Liver (tissue), 8 donors: ENCODE measurements at regions not wholly inside any gene's neighbourhood (a gene's known extent, or its start where the extent isn't known, plus 50 kb on each side); places are given as distances from the start of the nearest gene placed in this dataset.

Experiments used
- DNase-seq: peaks from one replicate; pipeline ENCODE4 v3.0.0-alpha.2; 2017; ENCODE audit warnings: low spot score
- H3K27ac ChIP-seq, 2 donors: one replicate each; pipeline ENCODE4 v1.7.0; 2013; ENCODE audit warnings: inconsistent platforms in 2 of 2, low read length in 2 of 2, control low read depth in 1 of 2, low read depth in 1 of 2, mild to moderate bottlenecking in 1 of 2
- H3K27me3 ChIP-seq, 4 donors: one replicate each; pipeline versions ENCODE4 v1.6.1 to v1.7.0; 2013; ENCODE audit warnings: low read length in 3 of 4, inconsistent platforms in 1 of 4, mild to moderate bottlenecking in 1 of 4, moderate library complexity in 1 of 4; ENCODE audit not compliant: control insufficient read depth in 4 of 4, insufficient read depth in 4 of 4
- H3K36me3 ChIP-seq, 4 donors: one replicate each; pipeline versions ENCODE4 v1.6.1 to v1.7.0; 2013; ENCODE audit warnings: low read length in 3 of 4, mild to moderate bottlenecking in 3 of 4, low read depth in 1 of 4, moderate library complexity in 1 of 4; ENCODE audit not compliant: control insufficient read depth in 4 of 4, insufficient read depth in 3 of 4
- H3K4me1 ChIP-seq, 4 donors: one replicate each; pipeline versions ENCODE4 v1.6.1 to v1.7.0; 2013; ENCODE audit warnings: low read length in 3 of 4, mild to moderate bottlenecking in 3 of 4, moderate library complexity in 1 of 4; ENCODE audit not compliant: control insufficient read depth in 4 of 4, insufficient read depth in 4 of 4
- H3K4me3 ChIP-seq, 3 donors: one replicate each; pipeline versions ENCODE4 v1.6.1 to v1.7.0; 2013; ENCODE audit warnings: low read length in 3 of 3, control low read depth in 1 of 3, low read depth in 1 of 3, mild to moderate bottlenecking in 1 of 3
- H3K9ac ChIP-seq, 2 donors: one replicate each; pipeline ENCODE4 v1.7.0; 2013; ENCODE audit warnings: low read length in 2 of 2, mild to moderate bottlenecking in 2 of 2, moderate library complexity in 2 of 2, control low read depth in 1 of 2, low read depth in 1 of 2
- H3K9me3 ChIP-seq, 4 donors: one replicate each; pipeline versions ENCODE4 v1.6.1 to v1.7.0; 2013; ENCODE audit warnings: low read length in 3 of 4; ENCODE audit not compliant: control insufficient read depth in 4 of 4
- EGR1 ChIP-seq, 2 donors: IDR thresholded peaks; 2 replicates each; pipeline ENCODE4 v1.6.1; 2016 to 2018; ENCODE audit warnings: antibody characterized with exemption in 2 of 2, low read depth in 2 of 2
- FOXA1 ChIP-seq: IDR thresholded peaks from 2 replicates; pipeline ENCODE4 v1.6.1; 2016; ENCODE audit warnings: antibody characterized with exemption
- GABPA ChIP-seq, 2 donors: IDR thresholded peaks in 1 of 2; conservative IDR thresholded peaks in 1 of 2; 2 replicates each; pipeline ENCODE4 v1.6.1; 2016; ENCODE audit warnings: antibody characterized with exemption in 2 of 2, mild to moderate bottlenecking in 1 of 2, moderate library complexity in 1 of 2
- HNF4A ChIP-seq, 2 donors: conservative IDR thresholded peaks; 2 replicates each; pipeline ENCODE4 v1.6.1; 2016; ENCODE audit warnings: antibody characterized with exemption in 2 of 2, mild to moderate bottlenecking in 2 of 2
- HNF4G ChIP-seq: IDR thresholded peaks from 2 replicates; pipeline ENCODE4 v1.6.1; 2016; ENCODE audit warnings: antibody characterized with exemption
- JUND ChIP-seq, 2 donors: IDR thresholded peaks; 2 replicates each; pipeline ENCODE4 v1.6.1; 2016; ENCODE audit warnings: antibody characterized with exemption in 2 of 2
- NR2F2 ChIP-seq: IDR thresholded peaks from 2 replicates; pipeline ENCODE4 v1.6.1; 2016; ENCODE audit warnings: antibody characterized with exemption
- RXRA ChIP-seq, 2 donors: IDR thresholded peaks; 2 replicates each; pipeline ENCODE4 v1.6.1; 2017 to 2018; ENCODE audit warnings: antibody characterized with exemption in 2 of 2, mild to moderate bottlenecking in 1 of 2
- SP1 ChIP-seq: IDR thresholded peaks from 2 replicates; pipeline ENCODE4 v1.6.1; 2018; ENCODE audit warnings: antibody characterized with exemption, mild to moderate bottlenecking
- YY1 ChIP-seq: IDR thresholded peaks from 2 replicates; pipeline ENCODE4 v1.6.1; 2016; ENCODE audit warnings: antibody characterized with exemption, mild to moderate bottlenecking
- WGBS: extraction: QIAGEN DNeasy Blood & Tissue Kit; methylation state at CpG from one replicate; pipeline ENCODE4 v1.1.7; 2013; 5-methylcytosine and 5-hydroxymethylcytosine counted together
- TF ChIP-seq, protein P1 (sequence below): fragments of 150-350 bp; IDR thresholded peaks from 2 replicates; pipeline ENCODE4 v1.5.1; 2017; ENCODE audit warnings: improper control_type of control experiment, low read depth, low read length; ENCODE audit not compliant: missing input control
- TF ChIP-seq, protein P2 (sequence below): IDR thresholded peaks from 2 replicates; pipeline ENCODE4 v1.6.1; 2016; ENCODE audit warnings: antibody characterized with exemption
- TF ChIP-seq, protein P3 (sequence below): IDR thresholded peaks from 2 replicates; pipeline ENCODE4 v1.6.1; 2016; ENCODE audit warnings: antibody characterized with exemption
- TF ChIP-seq, protein P4 (sequence below): IDR thresholded peaks from 2 replicates; pipeline ENCODE4 v1.6.1; 2016; ENCODE audit warnings: antibody characterized with exemption
- TF ChIP-seq, protein P5 (sequence below): IDR thresholded peaks from 2 replicates; pipeline ENCODE4 v1.6.1; 2016; ENCODE audit warnings: antibody characterized with exemption, mild to moderate bottlenecking
- donor health status: healthy.
- donor health status: healthy.
- donor health status: healthy.
- donor health status: healthy.
- donor health status: healthy.

DNA sequence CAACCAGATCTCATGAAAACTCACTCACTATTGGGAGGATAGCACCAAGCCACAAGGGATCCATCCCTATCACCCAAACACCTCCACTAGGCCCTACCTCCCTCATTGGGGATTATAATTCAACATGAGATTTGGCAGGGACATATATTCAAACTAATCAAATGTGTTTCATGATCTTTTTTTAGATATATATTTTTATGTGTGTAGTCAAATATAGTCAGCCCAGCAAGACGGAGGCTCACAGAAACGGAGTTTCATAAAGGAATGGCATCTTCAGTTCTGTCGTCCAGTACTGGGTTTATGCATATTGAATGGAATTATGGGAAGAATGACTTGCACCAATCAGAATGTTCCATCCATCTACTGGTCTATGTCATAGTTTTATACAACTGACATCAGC is 343.3 kb upstream of the KAZN start:
- Histone ChIP-seq H3K27me3 (peaks cover 0 to 3% (median 0%) of the 10 kb centered on the region in 4 donors), H3K9me3 (peaks cover 0 to 2% (median 0%) of the 10 kb centered on the region in 4 donors), H3K36me3 (no peaks in the 10 kb centered on the region), H3K9ac (no peak overlapping the region), H3K27ac (no peak overlapping the region), H3K4me3 (no peak overlapping the region), H3K4me1 (no peaks in the 10 kb centered on the region)
- DNase-seq, result no peak
- TF ChIP-seq JUND (IDR thresholded peaks at IDR 0.05), result no peak
- TF ChIP-seq, protein P1, sequence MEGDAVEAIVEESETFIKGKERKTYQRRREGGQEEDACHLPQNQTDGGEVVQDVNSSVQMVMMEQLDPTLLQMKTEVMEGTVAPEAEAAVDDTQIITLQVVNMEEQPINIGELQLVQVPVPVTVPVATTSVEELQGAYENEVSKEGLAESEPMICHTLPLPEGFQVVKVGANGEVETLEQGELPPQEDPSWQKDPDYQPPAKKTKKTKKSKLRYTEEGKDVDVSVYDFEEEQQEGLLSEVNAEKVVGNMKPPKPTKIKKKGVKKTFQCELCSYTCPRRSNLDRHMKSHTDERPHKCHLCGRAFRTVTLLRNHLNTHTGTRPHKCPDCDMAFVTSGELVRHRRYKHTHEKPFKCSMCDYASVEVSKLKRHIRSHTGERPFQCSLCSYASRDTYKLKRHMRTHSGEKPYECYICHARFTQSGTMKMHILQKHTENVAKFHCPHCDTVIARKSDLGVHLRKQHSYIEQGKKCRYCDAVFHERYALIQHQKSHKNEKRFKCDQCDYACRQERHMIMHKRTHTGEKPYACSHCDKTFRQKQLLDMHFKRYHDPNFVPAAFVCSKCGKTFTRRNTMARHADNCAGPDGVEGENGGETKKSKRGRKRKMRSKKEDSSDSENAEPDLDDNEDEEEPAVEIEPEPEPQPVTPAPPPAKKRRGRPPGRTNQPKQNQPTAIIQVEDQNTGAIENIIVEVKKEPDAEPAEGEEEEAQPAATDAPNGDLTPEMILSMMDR, result no peak
- no peak for TF ChIP-seq YY1
- TF ChIP-seq, protein P2, sequence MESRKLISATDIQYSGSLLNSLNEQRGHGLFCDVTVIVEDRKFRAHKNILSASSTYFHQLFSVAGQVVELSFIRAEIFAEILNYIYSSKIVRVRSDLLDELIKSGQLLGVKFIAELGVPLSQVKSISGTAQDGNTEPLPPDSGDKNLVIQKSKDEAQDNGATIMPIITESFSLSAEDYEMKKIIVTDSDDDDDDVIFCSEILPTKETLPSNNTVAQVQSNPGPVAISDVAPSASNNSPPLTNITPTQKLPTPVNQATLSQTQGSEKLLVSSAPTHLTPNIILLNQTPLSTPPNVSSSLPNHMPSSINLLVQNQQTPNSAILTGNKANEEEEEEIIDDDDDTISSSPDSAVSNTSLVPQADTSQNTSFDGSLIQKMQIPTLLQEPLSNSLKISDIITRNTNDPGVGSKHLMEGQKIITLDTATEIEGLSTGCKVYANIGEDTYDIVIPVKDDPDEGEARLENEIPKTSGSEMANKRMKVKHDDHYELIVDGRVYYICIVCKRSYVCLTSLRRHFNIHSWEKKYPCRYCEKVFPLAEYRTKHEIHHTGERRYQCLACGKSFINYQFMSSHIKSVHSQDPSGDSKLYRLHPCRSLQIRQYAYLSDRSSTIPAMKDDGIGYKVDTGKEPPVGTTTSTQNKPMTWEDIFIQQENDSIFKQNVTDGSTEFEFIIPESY, result no peak
- TF ChIP-seq HNF4G, result no peak
- TF ChIP-seq GABPA (IDR thresholded peaks at IDR 0.05 in 1 of 2, conservative IDR thresholded peaks at IDR 0.05 in 1 of 2), result no peak
- TF ChIP-seq EGR1 (IDR thresholded peaks at IDR 0.05; ENCODE audit: low read depth in 2 of 2), result no peak
- TF ChIP-seq, protein P3, sequence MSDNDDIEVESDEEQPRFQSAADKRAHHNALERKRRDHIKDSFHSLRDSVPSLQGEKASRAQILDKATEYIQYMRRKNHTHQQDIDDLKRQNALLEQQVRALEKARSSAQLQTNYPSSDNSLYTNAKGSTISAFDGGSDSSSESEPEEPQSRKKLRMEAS, result no peak
- TF ChIP-seq RXRA (IDR thresholded peaks at IDR 0.05), result no peak
- TF ChIP-seq FOXA1, result no peak
- TF ChIP-seq SP1, result no peak
- 81% methylated on average over 3 of the region's 3 CpGs for WGBS

DNA sequence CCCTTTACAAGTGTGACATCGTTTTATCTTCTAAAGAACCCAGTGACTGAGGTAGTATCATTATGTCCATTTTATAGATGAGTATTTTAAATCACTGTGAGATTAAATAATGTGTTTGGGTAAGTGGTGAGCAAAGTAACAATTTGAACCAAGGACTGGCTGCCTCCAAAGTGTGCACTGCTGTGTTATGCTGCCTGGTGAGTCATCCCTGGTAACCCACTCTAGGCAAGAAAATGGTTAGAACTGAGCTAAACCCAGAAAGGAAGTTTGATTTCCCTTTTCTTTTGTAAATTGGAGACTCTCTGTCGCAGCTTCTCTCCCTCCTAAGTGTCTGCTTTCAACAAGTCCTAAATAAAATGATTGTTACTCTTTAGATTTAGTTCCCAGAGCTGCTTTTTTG is 342.8 kb upstream of the KAZN start:
- Histone ChIP-seq H3K27me3 (peaks cover 0 to 3% (median 0%) of the 10 kb centered on the region in 4 donors), H3K27ac (no peak overlapping the region), H3K36me3 (no peaks in the 10 kb centered on the region), H3K9me3 (peaks cover 0 to 2% (median 0%) of the 10 kb centered on the region in 4 donors), H3K4me3 (no peak overlapping the region), H3K4me1 (no peaks in the 10 kb centered on the region), H3K9ac (no peak overlapping the region)
- TF ChIP-seq EGR1 (IDR thresholded peaks at IDR 0.05; ENCODE audit: low read depth in 2 of 2), result no peak
- TF ChIP-seq, protein P4, sequence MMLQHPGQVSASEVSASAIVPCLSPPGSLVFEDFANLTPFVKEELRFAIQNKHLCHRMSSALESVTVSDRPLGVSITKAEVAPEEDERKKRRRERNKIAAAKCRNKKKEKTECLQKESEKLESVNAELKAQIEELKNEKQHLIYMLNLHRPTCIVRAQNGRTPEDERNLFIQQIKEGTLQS, result no peak
- TF ChIP-seq, protein P5, sequence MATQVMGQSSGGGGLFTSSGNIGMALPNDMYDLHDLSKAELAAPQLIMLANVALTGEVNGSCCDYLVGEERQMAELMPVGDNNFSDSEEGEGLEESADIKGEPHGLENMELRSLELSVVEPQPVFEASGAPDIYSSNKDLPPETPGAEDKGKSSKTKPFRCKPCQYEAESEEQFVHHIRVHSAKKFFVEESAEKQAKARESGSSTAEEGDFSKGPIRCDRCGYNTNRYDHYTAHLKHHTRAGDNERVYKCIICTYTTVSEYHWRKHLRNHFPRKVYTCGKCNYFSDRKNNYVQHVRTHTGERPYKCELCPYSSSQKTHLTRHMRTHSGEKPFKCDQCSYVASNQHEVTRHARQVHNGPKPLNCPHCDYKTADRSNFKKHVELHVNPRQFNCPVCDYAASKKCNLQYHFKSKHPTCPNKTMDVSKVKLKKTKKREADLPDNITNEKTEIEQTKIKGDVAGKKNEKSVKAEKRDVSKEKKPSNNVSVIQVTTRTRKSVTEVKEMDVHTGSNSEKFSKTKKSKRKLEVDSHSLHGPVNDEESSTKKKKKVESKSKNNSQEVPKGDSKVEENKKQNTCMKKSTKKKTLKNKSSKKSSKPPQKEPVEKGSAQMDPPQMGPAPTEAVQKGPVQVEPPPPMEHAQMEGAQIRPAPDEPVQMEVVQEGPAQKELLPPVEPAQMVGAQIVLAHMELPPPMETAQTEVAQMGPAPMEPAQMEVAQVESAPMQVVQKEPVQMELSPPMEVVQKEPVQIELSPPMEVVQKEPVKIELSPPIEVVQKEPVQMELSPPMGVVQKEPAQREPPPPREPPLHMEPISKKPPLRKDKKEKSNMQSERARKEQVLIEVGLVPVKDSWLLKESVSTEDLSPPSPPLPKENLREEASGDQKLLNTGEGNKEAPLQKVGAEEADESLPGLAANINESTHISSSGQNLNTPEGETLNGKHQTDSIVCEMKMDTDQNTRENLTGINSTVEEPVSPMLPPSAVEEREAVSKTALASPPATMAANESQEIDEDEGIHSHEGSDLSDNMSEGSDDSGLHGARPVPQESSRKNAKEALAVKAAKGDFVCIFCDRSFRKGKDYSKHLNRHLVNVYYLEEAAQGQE, result no peak
- no peak for TF ChIP-seq RXRA (IDR thresholded peaks at IDR 0.05)
- no peak for TF ChIP-seq FOXA1
- TF ChIP-seq, protein P2, result no peak
- TF ChIP-seq NR2F2, result no peak
- TF ChIP-seq HNF4A (conservative IDR thresholded peaks at IDR 0.05), result no peak
- no peak for DNase-seq
- 54% methylated on average over 2 of the region's 2 CpGs for WGBS
